VCaP (cell line): ENCODE measurements at regions not wholly inside any gene's neighbourhood (a gene's known extent, or its start where the extent isn't known, plus 50 kb on each side); places are given as distances from the start of the nearest gene placed in this dataset.

ENCODE experiments used
- H3K27ac ChIP-seq: fragments of 450-650 bp; 2 replicates; pipeline ENCODE4 v1.5.1; 2017
- TF ChIP-seq, protein P1 (sequence below): fragments of 450-650 bp; conservative IDR thresholded peaks from 2 replicates; pipeline ENCODE4 v1.5.1; 2017; ENCODE audit warnings: mild to moderate bottlenecking, moderate library complexity

DNA sequence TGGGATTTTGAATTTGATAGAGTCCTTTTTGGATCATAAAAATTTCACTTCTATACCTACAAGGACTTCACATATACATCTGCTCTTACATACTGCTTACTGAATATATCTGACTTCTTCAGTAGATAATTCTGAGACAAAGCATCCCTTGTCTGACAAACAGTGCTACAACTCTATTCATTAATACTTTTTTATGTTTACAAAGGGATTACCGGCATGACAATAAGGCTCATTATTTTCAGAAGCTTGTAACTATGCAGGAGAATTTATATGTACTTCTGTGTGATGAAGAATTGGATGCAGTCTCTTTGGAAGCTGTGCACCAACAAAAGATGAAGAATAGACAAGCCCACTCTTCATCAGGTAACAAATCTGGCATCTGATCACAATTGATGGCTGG, 1070.3 kb downstream of the STIM2 start:
- TF ChIP-seq, protein P1, sequence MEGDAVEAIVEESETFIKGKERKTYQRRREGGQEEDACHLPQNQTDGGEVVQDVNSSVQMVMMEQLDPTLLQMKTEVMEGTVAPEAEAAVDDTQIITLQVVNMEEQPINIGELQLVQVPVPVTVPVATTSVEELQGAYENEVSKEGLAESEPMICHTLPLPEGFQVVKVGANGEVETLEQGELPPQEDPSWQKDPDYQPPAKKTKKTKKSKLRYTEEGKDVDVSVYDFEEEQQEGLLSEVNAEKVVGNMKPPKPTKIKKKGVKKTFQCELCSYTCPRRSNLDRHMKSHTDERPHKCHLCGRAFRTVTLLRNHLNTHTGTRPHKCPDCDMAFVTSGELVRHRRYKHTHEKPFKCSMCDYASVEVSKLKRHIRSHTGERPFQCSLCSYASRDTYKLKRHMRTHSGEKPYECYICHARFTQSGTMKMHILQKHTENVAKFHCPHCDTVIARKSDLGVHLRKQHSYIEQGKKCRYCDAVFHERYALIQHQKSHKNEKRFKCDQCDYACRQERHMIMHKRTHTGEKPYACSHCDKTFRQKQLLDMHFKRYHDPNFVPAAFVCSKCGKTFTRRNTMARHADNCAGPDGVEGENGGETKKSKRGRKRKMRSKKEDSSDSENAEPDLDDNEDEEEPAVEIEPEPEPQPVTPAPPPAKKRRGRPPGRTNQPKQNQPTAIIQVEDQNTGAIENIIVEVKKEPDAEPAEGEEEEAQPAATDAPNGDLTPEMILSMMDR, result no peak
- no peak overlapping the region for H3K27ac ChIP-seq

- no peak overlapping the region for H3K27ac ChIP-seq
- TF ChIP-seq, protein P1, result no peak
Observed at GRCh38 chr4:27931584-27931983, 1070.9 kb downstream of the STIM2 start.

- TF ChIP-seq, protein P1, result no peak
- no peak overlapping the region for H3K27ac ChIP-seq
Observed at GRCh38 chr4:27934871-27935270, 1074.2 kb downstream of the STIM2 start.

DNA sequence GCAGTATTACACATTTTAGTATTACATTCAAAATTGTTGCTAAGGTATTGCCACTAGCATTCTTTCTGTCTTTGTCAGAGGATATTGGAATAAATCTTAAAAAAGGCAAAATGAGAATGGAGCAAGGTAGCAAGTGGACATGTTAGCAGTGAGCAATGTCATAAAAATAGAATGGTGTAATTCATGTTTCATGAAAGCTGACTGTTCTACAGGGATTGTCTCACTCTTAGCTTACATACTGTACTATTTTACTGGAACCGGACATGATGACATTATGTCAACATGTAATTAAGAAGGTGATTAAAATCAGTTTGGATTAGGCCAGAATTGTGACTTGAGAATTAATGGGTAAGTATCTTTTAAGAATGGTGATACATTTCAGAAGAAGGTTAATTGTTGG, 1086.2 kb downstream of the STIM2 start:
- H3K27ac ChIP-seq, result no peak overlapping the region
- TF ChIP-seq, protein P1, result no peak

DNA sequence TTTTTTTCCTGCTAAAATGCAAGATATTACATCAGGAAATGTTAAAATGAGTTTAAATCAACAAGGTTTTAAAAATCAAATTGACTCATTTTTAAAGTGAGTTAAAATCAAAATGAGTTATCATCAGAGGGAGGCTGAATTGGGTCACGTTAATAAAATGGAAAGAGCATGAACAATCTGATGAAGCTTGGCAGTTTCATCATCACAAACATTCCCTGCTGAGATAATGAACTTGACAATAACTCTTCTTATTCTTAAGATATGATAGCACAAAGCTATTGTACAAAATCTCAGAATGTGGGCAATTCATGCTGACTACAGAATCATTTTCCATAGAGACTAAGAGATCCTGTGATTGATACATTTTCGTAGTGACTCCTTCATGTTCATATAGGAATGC, 1086.7 kb downstream of the STIM2 start:
- TF ChIP-seq, protein P1, result no peak
- H3K27ac ChIP-seq, result no peak overlapping the region

DNA sequence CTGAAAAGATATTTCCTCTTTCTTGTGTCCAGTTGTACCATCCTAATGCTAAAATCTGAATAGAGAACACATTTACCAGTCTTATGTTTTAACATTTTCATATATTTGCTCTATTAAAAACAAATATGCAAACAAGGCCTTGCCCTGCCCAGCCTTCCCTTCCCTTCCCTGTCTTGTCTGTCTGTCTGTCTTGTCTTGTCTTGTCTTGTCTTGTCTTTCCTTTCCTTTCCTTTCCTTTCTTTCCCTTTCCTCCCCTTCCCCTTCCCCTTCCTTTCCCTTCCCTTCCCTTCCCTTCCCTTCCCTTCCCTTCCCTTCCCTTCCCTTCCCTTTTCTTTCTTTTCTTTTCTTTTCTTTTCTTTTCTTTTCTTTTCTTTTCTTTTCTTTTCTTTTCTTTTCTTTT, 1103.5 kb downstream of the STIM2 start:
- no peak overlapping the region for H3K27ac ChIP-seq
- TF ChIP-seq, protein P1, result no peak

DNA sequence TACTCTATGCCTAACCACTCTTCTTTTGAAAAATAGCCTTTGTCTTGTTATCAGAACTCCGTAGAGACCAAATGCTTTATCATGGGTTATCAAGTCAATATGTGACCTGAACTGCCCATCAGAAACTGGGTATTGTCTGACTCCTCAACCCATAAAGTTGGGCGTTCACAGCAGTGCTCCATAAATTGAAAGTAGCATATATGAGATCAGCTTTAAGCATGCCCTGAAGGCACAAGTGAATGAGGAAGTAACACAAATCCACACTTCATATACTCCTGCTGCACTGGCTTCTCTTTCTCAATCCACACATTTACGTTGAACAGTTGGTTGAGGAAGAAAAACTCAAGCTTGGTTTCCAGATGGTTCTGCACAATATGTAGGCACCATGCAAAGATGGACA, 1106.0 kb downstream of the STIM2 start:
- TF ChIP-seq, protein P1, result no peak

GRCh38 chr4:27973056-27973455, 1112.4 kb downstream of the STIM2 start:
- TF ChIP-seq, protein P1, result no peak
- H3K27ac ChIP-seq, result no peak overlapping the region

More for the DNA sequence above, 1106.0 kb downstream of the STIM2 start:
- no peak overlapping the region for H3K27ac ChIP-seq
